SK-N-SH treated with all-trans-retinoic acid at 6 μM for 48 hours (cell line): ENCODE measurements at regions not wholly inside any gene's neighbourhood (a gene's known extent, or its start where the extent isn't known, plus 50 kb on each side); places are given as distances from the start of the nearest gene placed in this dataset.

Source experiments
- ATAC-seq: fragments of 200-7000 bp; cut with Tn5 transposase; 3 replicates; pipeline ENCODE4 v1.9.1; 2020; ENCODE audit warnings: mild to moderate bottlenecking, moderate library complexity
- ARNTL ChIP-seq: fragments of 450-650 bp; formaldehyde crosslinking; IDR thresholded peaks from 2 replicates; pipeline ENCODE4 v1.5.0; 2020; ENCODE audit warnings: low read depth, mild to moderate bottlenecking, moderate library complexity, borderline replicate concordance
- BACH2 ChIP-seq: fragments of 250-450 bp; sonication (Bioruptor Pico); IDR thresholded peaks from 2 replicates; pipeline ENCODE4 v1.9.0; 2021; ENCODE audit warnings: mild to moderate bottlenecking, borderline replicate concordance
- CSDC2 ChIP-seq: fragments of 250-450 bp; sonication (Bioruptor Pico); IDR thresholded peaks from 2 replicates; pipeline ENCODE4 v1.5.0; 2020; ENCODE audit warnings: mild to moderate bottlenecking, moderate library complexity
- ESRRG ChIP-seq: fragments of 250-450 bp; sonication (Bioruptor Pico); IDR thresholded peaks from 2 replicates; pipeline ENCODE4 v1.6.1; 2021; ENCODE audit warnings: mild to moderate bottlenecking
- OSR1 ChIP-seq: fragments of 250-450 bp; sonication (Bioruptor Pico); IDR thresholded peaks from 2 replicates; pipeline ENCODE4 v1.8.0; 2022; ENCODE audit warnings: moderate library complexity, mild to moderate bottlenecking, inconsistent platforms
- PPARA ChIP-seq: fragments of 250-450 bp; sonication (Bioruptor Pico); IDR thresholded peaks from 2 replicates; pipeline ENCODE4 v1.5.0; 2020; ENCODE audit warnings: mild to moderate bottlenecking, borderline replicate concordance
- RARB ChIP-seq: fragments of 250-450 bp; sonication (Bioruptor Pico); IDR thresholded peaks from 2 replicates; pipeline ENCODE4 v1.8.0; 2021; ENCODE audit warnings: mild to moderate bottlenecking, moderate library complexity
- SNAI2 ChIP-seq: fragments of 250-450 bp; sonication (Bioruptor Pico); IDR thresholded peaks from 2 replicates; pipeline ENCODE4 v1.5.0; 2020; ENCODE audit warnings: mild to moderate bottlenecking, moderate library complexity
- TOX ChIP-seq: fragments of 250-450 bp; sonication (Bioruptor Pico); IDR thresholded peaks from 2 replicates; pipeline ENCODE4 v1.8.0; 2021; ENCODE audit warnings: mild to moderate bottlenecking, moderate library complexity, borderline replicate concordance
- ZC3H10 ChIP-seq: fragments of 250-450 bp; sonication (Bioruptor Pico); IDR thresholded peaks from 2 replicates; pipeline ENCODE4 v1.5.1; 2021; ENCODE audit warnings: mild to moderate bottlenecking, moderate library complexity
- ZFP3 ChIP-seq: fragments of 250-450 bp; sonication (Bioruptor Pico); IDR thresholded peaks from 2 replicates; pipeline ENCODE4 v1.5.0; 2020; ENCODE audit warnings: mild to moderate bottlenecking, moderate library complexity
- ZNF70 ChIP-seq: fragments of 450-650 bp; formaldehyde crosslinking; IDR thresholded peaks from 2 replicates; pipeline ENCODE4 v1.5.0; 2020; ENCODE audit warnings: mild to moderate bottlenecking, moderate library complexity
- ZNF8 ChIP-seq: fragments of 450-650 bp; formaldehyde crosslinking; IDR thresholded peaks from 2 replicates; pipeline ENCODE4 v1.5.0; 2020; ENCODE audit warnings: mild to moderate bottlenecking, moderate library complexity
- TF ChIP-seq, protein P1 (sequence below): fragments of 250-450 bp; sonication (Bioruptor Pico); IDR thresholded peaks from 2 replicates; pipeline ENCODE4 v1.5.1; 2021; ENCODE audit warnings: mild to moderate bottlenecking, moderate library complexity
- TF ChIP-seq, protein P2 (sequence below): fragments of 250-450 bp; sonication (Bioruptor Pico); IDR thresholded peaks from 2 replicates; pipeline ENCODE4 v1.8.0; 2020; ENCODE audit warnings: mild to moderate bottlenecking, moderate library complexity, borderline replicate concordance
- TF ChIP-seq, protein P3 (sequence below): fragments of 250-450 bp; sonication (Bioruptor Pico); IDR thresholded peaks from 2 replicates; pipeline ENCODE4 v1.8.0; 2021; ENCODE audit warnings: low read depth, mild to moderate bottlenecking, moderate library complexity, borderline replicate concordance
- TF ChIP-seq, protein P4 (sequence below): fragments of 250-450 bp; sonication (Bioruptor Pico); IDR thresholded peaks from 2 replicates; pipeline ENCODE4 v1.5.0; 2020; ENCODE audit warnings: mild to moderate bottlenecking, moderate library complexity
- TF ChIP-seq, protein P5 (sequence below): fragments of 250-450 bp; sonication (Bioruptor Pico); IDR thresholded peaks from 2 replicates; pipeline ENCODE4 v1.5.1; 2020; ENCODE audit warnings: low read depth, mild to moderate bottlenecking, moderate library complexity

DNA sequence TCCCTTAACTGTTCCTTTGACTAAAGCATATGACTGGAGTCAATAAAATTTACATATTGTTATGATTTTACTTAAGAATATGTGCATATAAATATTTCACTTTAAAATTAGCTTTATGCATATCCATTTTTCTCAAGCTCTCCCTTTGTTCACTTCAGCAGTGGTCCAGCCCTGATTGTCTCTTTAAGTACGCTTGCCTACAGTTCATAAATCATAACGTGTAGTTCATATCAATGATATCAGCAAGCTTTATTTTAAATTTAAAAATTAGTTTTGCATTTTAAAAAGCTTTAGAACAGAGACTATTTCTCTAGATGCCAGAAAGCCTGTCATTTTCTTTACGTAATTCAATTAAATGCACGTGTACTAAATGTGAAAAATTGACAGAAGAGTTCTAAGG, 721.9 kb downstream of the OTOL1 start (continued):
- TF ChIP-seq, protein P1, sequence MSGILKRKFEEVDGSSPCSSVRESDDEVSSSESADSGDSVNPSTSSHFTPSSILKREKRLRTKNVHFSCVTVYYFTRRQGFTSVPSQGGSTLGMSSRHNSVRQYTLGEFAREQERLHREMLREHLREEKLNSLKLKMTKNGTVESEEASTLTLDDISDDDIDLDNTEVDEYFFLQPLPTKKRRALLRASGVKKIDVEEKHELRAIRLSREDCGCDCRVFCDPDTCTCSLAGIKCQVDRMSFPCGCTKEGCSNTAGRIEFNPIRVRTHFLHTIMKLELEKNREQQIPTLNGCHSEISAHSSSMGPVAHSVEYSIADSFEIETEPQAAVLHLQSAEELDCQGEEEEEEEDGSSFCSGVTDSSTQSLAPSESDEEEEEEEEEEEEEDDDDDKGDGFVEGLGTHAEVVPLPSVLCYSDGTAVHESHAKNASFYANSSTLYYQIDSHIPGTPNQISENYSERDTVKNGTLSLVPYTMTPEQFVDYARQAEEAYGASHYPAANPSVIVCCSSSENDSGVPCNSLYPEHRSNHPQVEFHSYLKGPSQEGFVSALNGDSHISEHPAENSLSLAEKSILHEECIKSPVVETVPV (CRISPR knock-in tag) = no peak
- TF ChIP-seq CSDC2 (CRISPR knock-in tag) = no peak
- TF ChIP-seq, all 23 proteins: peak for 0

DNA sequence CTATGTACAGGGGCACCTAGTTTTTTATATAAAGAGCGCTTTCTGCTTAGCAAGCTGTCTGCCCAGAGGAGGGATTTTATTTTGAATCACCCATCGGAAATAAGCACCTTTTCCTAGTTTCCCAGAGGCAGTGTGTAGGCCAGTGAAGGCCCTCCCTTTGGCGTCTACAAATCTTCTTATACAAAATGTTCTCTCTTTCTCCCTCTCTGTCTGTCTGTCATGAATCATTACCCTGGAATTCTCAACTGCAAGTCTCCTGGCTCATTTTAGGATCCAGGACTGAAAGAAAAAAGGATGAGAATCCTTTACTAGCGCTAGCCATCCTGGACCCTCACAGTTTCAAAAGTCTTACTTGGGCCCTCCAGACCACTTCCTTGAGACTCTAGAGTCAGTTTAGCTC, 728.1 kb downstream of the OTOL1 start:
- ATAC-seq = no peak
- TF ChIP-seq TOX = no peak
- TF ChIP-seq ZFP3 (CRISPR knock-in tag) = no peak
- no peak for TF ChIP-seq OSR1 (CRISPR knock-in tag)
- TF ChIP-seq ESRRG = no peak
- TF ChIP-seq CSDC2 (CRISPR knock-in tag) = no peak
- no peak for TF ChIP-seq PPARA (CRISPR knock-in tag)
- no peak for TF ChIP-seq SNAI2 (CRISPR knock-in tag)
- no peak for TF ChIP-seq RARB
- TF ChIP-seq ZNF70 (CRISPR knock-in tag) = no peak
- TF ChIP-seq, protein P1 (CRISPR knock-in tag) = no peak
- TF ChIP-seq ARNTL (CRISPR knock-in tag) = no peak
- TF ChIP-seq, protein P2, sequence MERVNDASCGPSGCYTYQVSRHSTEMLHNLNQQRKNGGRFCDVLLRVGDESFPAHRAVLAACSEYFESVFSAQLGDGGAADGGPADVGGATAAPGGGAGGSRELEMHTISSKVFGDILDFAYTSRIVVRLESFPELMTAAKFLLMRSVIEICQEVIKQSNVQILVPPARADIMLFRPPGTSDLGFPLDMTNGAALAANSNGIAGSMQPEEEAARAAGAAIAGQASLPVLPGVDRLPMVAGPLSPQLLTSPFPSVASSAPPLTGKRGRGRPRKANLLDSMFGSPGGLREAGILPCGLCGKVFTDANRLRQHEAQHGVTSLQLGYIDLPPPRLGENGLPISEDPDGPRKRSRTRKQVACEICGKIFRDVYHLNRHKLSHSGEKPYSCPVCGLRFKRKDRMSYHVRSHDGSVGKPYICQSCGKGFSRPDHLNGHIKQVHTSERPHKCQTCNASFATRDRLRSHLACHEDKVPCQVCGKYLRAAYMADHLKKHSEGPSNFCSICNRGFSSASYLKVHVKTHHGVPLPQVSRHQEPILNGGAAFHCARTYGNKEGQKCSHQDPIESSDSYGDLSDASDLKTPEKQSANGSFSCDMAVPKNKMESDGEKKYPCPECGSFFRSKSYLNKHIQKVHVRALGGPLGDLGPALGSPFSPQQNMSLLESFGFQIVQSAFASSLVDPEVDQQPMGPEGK (CRISPR knock-in tag) = no peak
- TF ChIP-seq, protein P3, sequence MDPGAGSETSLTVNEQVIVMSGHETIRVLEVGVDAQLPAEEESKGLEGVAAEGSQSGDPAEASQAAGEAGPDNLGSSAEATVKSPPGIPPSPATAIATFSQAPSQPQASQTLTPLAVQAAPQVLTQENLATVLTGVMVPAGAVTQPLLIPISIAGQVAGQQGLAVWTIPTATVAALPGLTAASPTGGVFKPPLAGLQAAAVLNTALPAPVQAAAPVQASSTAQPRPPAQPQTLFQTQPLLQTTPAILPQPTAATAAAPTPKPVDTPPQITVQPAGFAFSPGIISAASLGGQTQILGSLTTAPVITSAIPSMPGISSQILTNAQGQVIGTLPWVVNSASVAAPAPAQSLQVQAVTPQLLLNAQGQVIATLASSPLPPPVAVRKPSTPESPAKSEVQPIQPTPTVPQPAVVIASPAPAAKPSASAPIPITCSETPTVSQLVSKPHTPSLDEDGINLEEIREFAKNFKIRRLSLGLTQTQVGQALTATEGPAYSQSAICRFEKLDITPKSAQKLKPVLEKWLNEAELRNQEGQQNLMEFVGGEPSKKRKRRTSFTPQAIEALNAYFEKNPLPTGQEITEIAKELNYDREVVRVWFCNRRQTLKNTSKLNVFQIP (CRISPR knock-in tag) = no peak
- no peak for TF ChIP-seq ZC3H10 (CRISPR knock-in tag)

DNA sequence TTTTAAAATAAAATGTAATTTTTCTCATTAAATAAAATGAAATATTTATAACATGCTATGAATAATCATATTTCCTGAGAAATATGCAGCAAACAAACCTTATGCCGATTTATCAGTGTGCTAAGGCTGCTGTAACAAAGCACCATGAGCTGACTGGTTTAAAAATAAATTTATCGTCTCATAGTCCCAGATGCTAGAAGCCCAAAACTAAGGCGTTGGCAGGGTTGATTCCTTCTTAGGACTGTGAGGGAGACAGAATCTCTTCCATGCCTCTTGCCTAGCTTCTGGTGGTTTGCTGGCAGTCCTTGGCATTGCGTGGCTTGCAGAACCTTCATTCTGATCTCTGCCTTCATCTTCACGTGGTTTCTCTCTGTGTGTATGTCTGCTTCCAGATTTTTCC, 740.3 kb downstream of the OTOL1 start:
- no peak for ATAC-seq
- no peak for TF ChIP-seq TOX
- TF ChIP-seq ZNF70 (CRISPR knock-in tag) = no peak
- TF ChIP-seq, protein P2 (CRISPR knock-in tag) = no peak
- TF ChIP-seq BACH2 = no peak
- no peak for TF ChIP-seq RARB
- TF ChIP-seq, protein P3 (CRISPR knock-in tag) = no peak
- no peak for TF ChIP-seq ZNF8 (CRISPR knock-in tag)
- TF ChIP-seq, protein P1 (CRISPR knock-in tag) = no peak
- TF ChIP-seq, protein P4, sequence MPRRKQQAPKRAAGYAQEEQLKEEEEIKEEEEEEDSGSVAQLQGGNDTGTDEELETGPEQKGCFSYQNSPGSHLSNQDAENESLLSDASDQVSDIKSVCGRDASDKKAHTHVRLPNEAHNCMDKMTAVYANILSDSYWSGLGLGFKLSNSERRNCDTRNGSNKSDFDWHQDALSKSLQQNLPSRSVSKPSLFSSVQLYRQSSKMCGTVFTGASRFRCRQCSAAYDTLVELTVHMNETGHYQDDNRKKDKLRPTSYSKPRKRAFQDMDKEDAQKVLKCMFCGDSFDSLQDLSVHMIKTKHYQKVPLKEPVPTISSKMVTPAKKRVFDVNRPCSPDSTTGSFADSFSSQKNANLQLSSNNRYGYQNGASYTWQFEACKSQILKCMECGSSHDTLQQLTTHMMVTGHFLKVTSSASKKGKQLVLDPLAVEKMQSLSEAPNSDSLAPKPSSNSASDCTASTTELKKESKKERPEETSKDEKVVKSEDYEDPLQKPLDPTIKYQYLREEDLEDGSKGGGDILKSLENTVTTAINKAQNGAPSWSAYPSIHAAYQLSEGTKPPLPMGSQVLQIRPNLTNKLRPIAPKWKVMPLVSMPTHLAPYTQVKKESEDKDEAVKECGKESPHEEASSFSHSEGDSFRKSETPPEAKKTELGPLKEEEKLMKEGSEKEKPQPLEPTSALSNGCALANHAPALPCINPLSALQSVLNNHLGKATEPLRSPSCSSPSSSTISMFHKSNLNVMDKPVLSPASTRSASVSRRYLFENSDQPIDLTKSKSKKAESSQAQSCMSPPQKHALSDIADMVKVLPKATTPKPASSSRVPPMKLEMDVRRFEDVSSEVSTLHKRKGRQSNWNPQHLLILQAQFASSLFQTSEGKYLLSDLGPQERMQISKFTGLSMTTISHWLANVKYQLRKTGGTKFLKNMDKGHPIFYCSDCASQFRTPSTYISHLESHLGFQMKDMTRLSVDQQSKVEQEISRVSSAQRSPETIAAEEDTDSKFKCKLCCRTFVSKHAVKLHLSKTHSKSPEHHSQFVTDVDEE (CRISPR knock-in tag) = no peak
- no peak for TF ChIP-seq PPARA (CRISPR knock-in tag)
- TF ChIP-seq, protein P5, sequence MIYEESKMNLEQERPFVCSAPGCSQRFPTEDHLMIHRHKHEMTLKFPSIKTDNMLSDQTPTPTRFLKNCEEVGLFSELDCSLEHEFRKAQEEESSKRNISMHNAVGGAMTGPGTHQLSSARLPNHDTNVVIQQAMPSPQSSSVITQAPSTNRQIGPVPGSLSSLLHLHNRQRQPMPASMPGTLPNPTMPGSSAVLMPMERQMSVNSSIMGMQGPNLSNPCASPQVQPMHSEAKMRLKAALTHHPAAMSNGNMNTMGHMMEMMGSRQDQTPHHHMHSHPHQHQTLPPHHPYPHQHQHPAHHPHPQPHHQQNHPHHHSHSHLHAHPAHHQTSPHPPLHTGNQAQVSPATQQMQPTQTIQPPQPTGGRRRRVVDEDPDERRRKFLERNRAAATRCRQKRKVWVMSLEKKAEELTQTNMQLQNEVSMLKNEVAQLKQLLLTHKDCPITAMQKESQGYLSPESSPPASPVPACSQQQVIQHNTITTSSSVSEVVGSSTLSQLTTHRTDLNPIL (CRISPR knock-in tag) = no peak
- no peak for TF ChIP-seq OSR1 (CRISPR knock-in tag)
